GM21786 (cell line): ENCODE measurements at regions not wholly inside any gene's neighbourhood (a gene's known extent, or its start where the extent isn't known, plus 50 kb on each side); places are given as distances from the start of the nearest gene placed in this dataset.

Experiments used
- ATAC-seq: cut with Tn5 transposase; IDR thresholded peaks from one replicate; pipeline ENCODE4 v1.9.1; 2021; ENCODE audit not compliant: unreplicated experiment

DNA sequence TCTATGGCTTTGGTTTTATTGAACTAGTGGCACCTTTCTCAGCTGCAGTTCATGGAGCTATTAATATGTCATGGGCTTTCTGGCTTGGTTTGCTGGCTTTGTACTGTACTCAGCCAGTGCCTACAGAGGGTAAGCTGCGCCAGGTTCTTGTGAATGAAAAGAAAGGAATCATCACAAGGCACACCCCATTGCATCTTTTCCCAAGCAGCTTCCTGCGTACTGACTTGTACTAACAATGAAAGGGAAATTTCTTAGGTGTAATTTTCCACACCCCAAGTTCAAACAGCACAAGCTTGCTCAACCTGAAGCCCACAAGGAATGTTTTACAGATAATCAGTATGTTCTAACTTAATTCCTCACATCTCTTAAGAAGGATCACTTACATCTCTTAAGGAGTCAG is 78.0 kb upstream of the TNFSF18 start:
- no peak for ATAC-seq

DNA sequence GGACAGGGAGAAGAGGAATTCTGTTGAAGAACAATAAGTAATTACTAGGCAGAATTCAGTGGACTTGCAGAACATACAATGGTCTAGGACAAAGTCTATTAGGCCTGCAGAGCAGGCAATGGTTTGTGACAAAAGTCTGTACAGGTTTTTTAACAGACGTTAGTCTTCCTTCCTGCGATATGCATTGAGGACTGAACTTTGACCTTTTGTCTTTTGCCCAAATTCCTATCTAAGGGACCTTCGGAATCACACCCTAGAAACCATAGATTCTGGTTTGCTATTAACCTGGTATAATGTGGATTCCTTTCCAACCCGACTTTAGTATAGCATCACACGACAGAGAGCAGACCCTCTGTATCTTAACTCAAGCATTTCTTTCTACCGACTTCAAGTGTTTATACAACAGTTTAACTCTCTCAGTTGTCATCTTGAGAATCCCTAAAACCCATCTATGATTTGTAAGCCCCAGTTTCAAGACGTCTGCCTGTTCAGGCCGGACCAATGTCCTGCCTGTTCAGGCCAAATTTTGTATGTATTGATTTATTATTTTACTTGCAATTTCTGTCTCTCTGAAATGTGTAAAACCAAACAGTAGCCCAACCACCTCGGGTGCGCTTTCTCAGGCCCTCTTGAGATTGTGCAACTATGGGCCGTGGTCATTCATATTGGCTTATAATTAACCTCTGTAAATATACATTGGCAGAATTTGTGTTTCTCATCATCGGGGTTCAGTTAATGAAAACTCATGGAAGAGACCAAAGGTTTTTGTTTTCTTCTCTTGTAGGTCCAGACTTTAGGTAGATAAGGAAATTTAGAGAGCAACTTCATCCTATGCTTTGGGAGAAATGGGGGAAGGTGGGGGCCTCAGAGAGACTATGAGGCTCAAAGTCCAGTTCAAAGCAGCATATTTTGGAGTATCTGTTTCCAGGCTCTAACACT is 76.9 kb upstream of the TNFSF18 start:
- no peak for ATAC-seq

GRCh38 chr1:173126421-173126820 is 75.7 kb upstream of the TNFSF18 start:
- ATAC-seq, result no peak

GRCh38 chr1:173122958-173123852 is 72.5 kb upstream of the TNFSF18 start:
- peak; percentile 50 for ATAC-seq

DNA sequence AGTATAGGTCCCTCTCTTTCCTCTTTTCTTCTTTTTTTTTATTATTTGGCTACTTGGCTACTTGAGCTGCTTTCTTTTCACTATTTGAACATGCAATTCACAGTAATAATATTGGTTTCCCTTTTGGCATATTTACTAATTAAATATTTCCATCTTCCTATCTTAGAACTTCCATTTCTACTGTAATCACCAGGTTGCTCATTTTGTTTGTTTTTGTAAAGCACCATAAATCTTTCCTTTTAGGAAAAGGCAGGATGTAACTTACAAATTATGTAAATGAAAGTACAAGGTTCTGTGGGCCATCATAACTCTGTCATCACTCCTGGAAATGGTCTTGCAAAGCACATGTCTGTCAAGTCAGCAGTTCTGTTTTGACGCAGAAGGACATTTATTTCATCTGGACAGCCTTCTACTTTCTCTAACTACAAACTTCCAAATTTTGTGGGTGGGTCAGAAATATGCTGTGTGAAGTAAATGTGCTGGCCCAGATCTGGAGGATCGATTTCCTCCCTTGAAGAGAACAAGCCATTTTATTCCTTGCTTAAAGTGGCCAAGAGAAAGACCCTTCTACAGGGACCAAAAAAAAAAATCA is 71.7 kb upstream of the TNFSF18 start:
- no peak for ATAC-seq

- ATAC-seq, result no peak
Measured at GRCh38 chr1:173118404-173118803, 67.7 kb upstream of the TNFSF18 start.

GRCh38 chr1:173117761-173118160 is 67.0 kb upstream of the TNFSF18 start:
- no peak for ATAC-seq

- no peak for ATAC-seq
Measured at GRCh38 chr1:173117108-173117633, 66.4 kb upstream of the TNFSF18 start.

GRCh38 chr1:173114346-173114745 is 63.6 kb upstream of the TNFSF18 start:
- no peak for ATAC-seq

DNA sequence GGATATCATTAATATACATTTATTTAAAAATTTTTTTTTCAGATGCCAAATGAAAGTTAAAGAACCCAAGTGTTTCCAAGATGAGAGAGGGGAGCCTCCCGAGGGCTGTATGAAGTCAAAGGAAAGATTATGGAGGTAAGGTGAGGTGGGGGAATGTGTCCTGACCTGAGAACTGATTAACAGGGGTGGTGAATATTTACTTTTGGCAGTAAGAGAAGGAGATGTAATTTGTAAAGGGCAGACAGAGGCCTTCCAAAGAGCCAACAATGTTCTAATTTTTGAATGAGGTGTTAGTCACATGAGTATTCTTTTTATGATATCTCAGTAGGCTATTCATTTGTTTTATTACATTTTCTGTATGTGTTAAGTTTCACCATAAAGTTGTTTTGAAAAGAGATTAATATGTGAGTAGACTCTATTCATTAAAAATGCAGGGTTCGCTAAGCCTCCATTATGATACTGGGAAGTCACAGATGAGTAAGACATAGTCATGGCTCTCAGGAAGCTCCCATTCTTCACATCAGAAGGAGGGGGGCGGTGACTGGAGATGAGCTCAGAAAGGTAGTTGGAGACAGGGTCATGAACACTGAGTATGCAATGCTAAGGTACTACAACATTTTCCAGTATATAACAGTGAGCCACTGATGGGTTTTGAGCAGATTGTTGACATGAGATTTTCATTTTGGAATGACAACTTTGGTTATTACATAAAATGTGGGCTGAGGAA is 62.4 kb upstream of the TNFSF18 start:
- ATAC-seq, result no peak

DNA sequence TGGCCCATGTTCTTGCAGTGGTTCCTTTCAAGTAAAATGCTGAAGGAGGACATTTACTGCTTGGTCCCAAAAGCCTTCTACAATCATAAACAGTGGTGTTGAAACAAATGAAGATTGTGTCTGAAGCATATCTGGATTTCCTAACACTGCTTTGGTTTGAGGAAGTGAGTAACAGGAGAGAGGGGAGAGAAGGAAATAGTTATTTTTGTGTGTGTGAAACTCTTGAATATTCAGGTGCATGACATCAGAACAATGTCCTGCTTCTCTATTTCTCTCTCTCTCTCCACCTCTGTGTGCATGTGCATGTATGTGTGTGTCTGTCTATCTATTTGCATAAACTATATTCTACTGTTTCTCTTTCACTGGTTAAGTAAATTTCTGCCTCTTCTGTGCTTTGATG is 61.4 kb upstream of the TNFSF18 start:
- peak; percentile 94 for ATAC-seq

GRCh38 chr1:173107696-173108095 is 57.0 kb upstream of the TNFSF18 start:
- no peak for ATAC-seq

DNA sequence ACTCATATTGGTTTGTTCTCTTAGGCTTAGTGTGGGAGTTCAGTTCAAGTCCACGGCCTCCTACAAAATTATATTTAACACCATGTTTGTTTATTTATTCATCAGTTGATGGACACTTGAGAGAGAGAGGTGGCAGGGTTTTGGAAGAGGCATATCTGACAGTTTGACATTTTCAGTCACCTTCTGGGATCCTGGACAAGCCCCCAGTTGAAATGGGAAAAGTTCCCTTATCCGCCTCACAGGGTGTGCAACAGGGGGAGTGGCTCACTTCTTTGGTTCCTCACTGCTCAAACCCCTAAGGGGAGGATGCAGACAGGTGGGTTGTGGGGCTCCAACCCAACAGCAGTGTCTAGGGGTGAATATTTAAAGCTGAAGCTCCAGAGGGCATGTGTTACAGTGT is 52.3 kb upstream of the TNFSF18 start:
- ATAC-seq, result no peak

DNA sequence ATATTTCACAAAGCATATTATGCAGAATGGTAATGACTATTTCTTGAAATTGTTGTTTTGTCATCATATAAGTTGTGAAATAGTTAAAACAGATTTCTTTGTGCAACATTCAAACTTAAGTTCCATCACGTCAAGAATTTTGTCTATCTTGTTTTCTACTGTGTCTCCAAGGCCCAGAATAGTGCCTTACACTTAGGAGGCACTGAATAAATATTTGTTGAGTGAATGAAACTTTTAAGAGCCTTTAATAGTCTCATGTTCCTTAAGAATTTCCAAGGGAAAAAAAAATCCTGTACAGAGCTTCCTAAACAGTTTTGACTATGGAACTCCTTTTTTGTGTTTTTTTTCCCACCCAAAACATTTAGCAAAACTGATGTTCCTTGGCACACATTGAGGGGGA is 50.8 kb upstream of the TNFSF18 start:
- no peak for ATAC-seq

GRCh38 chr1:173100476-173101107 is 49.9 kb upstream of the TNFSF18 start:
- ATAC-seq, result no peak
